ENCODE measurements at regions not wholly inside any gene's neighbourhood (a gene's known extent, or its start where the extent isn't known, plus 50 kb on each side); places are given as distances from the start of the nearest gene placed in this dataset.
"Not testable (repeated sequence)": the region's sequence is repeated elsewhere in the genome, so short reads cannot be mapped to it uniquely, and the experiment has no call there.

DNA sequence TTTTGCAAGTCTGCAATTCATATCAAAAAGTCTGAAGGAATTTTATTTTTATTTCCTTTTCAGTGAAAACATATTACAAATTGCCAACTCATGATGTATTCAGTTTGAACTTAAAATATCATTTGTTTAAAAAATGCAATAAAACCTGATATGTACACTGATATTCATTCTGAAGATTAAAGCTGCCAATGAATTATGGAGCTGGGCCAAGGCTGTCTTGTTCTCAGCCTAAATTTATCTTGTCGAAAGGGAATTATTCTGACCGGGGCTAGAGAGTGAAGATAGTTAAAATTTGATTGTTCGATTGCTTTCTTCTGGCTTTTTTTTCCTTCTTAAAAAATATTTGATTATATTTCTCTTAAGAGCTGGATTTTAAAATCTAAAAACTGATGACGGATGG is 54.0 kb upstream of the RBFOX1 start:
- no peak overlapping the region for H3K4me3 Mint-ChIP-seq
- H3K9me3 Mint-ChIP-seq (ENCODE audit: low read depth), result peaks cover 13% of the 10 kb centered on the region

DNA sequence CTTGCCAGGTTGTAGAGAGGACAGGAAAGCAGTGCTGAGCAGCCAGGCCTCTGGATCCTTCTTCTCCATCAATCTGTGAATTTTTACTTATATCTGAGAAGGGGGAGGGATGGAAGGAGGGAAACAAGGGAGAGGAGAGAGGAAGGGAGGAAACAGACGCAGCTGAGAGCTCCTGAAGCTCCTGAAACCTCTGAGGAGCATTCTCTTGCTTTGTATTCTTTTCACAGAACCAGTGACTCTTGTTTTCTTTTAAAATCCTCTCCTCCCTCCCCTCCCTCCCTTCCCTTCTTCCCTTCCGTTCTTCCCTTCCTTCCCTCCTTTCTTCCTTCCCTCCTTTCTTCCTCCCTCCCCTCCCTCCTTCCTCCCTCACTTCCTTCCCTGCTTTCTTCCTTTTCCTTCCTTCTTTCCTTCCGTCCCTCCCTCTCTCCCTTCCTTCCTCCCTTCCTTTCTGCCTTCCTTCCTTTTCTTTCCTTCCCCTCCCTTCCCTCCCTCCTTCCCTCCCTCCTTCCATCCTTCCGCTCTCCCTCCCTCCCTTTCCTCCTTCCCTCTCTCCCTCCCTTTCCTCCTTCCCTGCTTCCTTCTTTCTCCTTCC is 60.0 kb upstream of the RBFOX1 start:
- H3K4me1 Mint-ChIP-seq (ENCODE audit: low read depth), result no peaks in the 10 kb centered on the region
- peaks cover 9% of the 10 kb centered on the region for H3K9me3 Mint-ChIP-seq (ENCODE audit: low read depth)
- no peaks in the 10 kb centered on the region for H3K36me3 Mint-ChIP-seq
- H3K27me3 Mint-ChIP-seq, result no peaks in the 10 kb centered on the region
- no peak overlapping the region for H3K4me3 Mint-ChIP-seq
- H3K27ac Mint-ChIP-seq, result no peak overlapping the region

More for the DNA sequence above, 54.0 kb upstream of the RBFOX1 start:
- no peaks in the 10 kb centered on the region for H3K36me3 Mint-ChIP-seq
- no peaks in the 10 kb centered on the region for H3K4me1 Mint-ChIP-seq (ENCODE audit: low read depth)
- H3K27ac Mint-ChIP-seq, result no peak overlapping the region
- H3K27me3 Mint-ChIP-seq, result no peaks in the 10 kb centered on the region

DNA sequence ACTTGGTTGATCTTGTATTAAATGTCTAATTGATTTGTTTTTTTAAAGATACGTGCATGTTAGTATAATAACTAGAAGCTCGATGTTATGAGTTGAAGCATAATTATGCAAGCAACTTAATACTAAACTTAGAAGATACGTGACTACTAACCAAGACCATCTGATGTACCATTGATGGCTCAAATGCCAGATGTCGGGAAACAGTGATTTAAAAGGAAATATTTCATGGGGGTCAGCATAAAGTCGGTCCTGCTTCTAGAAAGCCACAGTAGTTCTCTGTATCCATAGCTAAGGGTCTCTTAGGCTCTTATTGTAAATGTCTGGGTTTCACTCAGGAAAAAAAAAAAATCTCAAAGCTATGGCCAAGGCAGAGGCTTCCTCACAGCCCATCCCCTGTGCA is 61.2 kb upstream of the RBFOX1 start:
- no peaks in the 10 kb centered on the region for H3K4me1 Mint-ChIP-seq (ENCODE audit: low read depth)
- peaks cover 6% of the 10 kb centered on the region for H3K9me3 Mint-ChIP-seq (ENCODE audit: low read depth)
- no peak overlapping the region for H3K27ac Mint-ChIP-seq
- no peaks in the 10 kb centered on the region for H3K27me3 Mint-ChIP-seq
- no peak overlapping the region for H3K4me3 Mint-ChIP-seq
- no peaks in the 10 kb centered on the region for H3K36me3 Mint-ChIP-seq

DNA sequence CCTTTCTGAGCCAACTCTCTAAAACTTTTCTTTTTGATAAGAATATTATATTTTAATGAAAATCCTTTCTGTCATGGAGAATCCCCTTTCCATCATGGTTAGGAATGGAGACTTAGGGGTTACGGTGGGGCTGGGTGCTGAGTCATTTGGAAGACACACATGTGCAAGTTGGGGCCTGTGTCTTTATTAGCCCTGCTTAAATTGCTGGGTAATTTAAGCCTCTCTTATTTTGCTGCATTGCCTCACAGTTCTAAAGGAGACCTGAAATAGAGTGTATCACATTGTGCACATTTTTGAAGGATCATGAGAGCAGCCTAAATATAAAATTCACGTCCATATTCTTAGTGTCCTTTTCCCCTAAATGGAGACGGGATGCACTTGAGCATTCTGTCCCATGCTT is 61.8 kb upstream of the RBFOX1 start:
- H3K27me3 Mint-ChIP-seq, result no peaks in the 10 kb centered on the region
- H3K4me1 Mint-ChIP-seq (ENCODE audit: low read depth), result no peaks in the 10 kb centered on the region
- peaks cover 10% of the 10 kb centered on the region for H3K9me3 Mint-ChIP-seq (ENCODE audit: low read depth)
- no peaks in the 10 kb centered on the region for H3K36me3 Mint-ChIP-seq
- no peak overlapping the region for H3K27ac Mint-ChIP-seq
- H3K4me3 Mint-ChIP-seq, result no peak overlapping the region

DNA sequence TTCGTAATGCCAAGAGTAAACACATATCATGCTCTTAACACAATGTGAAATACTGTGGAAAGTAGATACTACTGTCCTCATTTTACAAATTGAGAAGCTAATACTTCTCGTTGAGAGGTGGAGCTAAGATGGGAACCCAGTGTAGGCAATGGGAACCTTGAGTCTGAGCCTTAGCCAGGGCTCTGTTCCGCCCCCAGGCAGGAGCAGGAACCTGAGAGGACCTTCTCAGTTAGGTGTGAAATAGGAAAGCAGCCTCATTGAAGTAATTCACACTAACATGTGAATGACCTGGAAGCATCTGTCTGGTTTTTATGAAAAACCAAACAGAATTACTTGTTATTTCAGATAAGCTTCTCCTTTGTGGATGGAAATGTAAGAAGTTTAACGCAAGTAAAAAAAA is 62.6 kb upstream of the RBFOX1 start:
- Mint-ChIP-seq H3K9me3 (ENCODE audit: low read depth) (peaks cover 10% of the 10 kb centered on the region), H3K27me3 (peaks cover 1% of the 10 kb centered on the region), H3K27ac (no peak overlapping the region), H3K36me3 (no peaks in the 10 kb centered on the region), H3K4me1 (ENCODE audit: low read depth) (no peaks in the 10 kb centered on the region), H3K4me3 (no peak overlapping the region)

DNA sequence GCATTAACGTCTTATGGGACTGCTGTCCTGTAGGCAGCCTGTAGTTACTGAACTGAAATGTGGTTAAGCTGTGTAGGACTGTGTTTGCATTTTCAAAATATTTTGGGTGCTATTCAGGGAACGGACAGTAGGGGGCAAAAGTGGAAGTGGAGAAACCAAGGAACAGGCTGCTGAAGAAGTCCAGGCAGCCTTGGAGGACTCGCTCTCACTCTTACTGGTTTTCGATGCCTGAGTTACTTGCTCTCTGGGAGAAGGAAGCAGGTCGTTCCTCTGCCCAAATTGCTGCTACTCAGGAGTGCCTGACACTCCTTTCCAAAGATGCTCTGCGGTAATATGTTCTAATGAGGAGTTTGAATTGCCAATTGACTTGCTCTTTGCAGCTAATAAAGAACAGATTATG is 64.5 kb upstream of the RBFOX1 start:
- Mint-ChIP-seq H3K27me3 (peaks cover 1% of the 10 kb centered on the region), H3K27ac (no peak overlapping the region), H3K4me1 (ENCODE audit: low read depth) (no peaks in the 10 kb centered on the region), H3K36me3 (no peaks in the 10 kb centered on the region), H3K4me3 (no peak overlapping the region), H3K9me3 (ENCODE audit: low read depth) (peaks cover 10% of the 10 kb centered on the region)

DNA sequence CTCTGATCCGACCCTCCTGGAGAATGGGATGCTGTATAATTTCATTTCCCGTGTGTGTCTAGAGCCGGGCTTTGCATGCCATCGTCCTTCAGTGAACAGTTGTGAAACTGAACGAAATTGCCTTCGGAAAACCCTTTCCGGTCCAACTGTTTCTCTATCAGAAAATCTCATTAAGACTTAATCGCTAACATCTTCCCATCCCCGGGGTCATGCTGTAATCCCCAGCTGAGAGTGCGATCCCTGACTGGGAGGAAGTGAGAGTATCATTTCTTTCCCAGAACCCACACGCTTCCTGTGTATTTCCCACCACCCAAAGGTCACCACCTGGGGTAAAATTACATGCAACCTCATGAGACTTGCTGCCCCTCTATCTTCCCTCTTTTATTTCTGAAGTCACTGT is 75.6 kb upstream of the RBFOX1 start:
- Mint-ChIP-seq H3K36me3 (no peaks in the 10 kb centered on the region), H3K9me3 (ENCODE audit: low read depth) (peaks cover 8% of the 10 kb centered on the region), H3K27me3 (no peaks in the 10 kb centered on the region), H3K4me1 (ENCODE audit: low read depth) (no peaks in the 10 kb centered on the region), H3K27ac (no peak overlapping the region), H3K4me3 (no peak overlapping the region)

DNA sequence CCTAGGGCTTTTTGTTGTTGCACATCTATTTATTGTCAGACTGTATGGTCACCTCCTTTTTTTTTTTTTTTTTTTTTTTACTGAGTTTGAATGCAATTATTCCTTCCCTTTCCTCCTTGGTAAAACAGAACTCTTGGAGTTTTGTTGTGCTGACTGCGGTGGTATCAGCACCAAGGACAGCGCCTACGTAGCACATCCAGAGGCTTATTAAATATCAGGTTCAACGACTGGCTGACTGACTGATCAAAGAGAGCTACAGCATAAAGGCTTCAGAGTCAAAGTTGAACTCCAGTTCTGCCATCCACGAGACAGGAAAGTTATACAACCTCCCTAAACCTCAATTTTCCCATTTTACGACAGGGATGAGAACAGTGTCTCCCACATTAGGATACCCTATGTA is 86.1 kb upstream of the RBFOX1 start:
- Mint-ChIP-seq H3K27me3 (no peaks in the 10 kb centered on the region), H3K36me3 (no peaks in the 10 kb centered on the region), H3K27ac (no peak overlapping the region), H3K4me3 (no peak overlapping the region), H3K9me3 (ENCODE audit: low read depth) (no peaks in the 10 kb centered on the region), H3K4me1 (ENCODE audit: low read depth) (no peaks in the 10 kb centered on the region)

DNA sequence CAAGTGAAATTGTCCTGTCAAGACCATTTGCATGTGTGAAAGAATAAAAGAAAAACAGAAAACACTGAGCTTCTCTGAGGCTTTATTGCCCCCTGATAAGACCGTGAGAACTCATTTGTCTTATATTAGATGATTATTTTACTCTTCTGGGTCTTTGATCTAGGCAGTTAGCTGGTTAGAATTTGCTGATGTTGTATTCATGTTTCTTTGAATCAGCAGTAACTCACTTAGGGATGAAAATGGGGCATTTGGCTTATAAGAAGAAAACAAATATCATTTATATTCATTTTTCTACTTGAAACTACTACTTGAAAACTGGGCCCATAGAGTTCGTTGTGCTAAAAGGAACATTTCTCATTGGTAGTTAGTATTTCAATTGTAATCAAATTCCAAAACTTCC is 93.1 kb upstream of the RBFOX1 start:
- Mint-ChIP-seq H3K27ac (no peak overlapping the region), H3K27me3 (no peaks in the 10 kb centered on the region), H3K36me3 (no peaks in the 10 kb centered on the region), H3K9me3 (ENCODE audit: low read depth) (no peaks in the 10 kb centered on the region), H3K4me1 (ENCODE audit: low read depth) (no peaks in the 10 kb centered on the region), H3K4me3 (no peak overlapping the region)

DNA sequence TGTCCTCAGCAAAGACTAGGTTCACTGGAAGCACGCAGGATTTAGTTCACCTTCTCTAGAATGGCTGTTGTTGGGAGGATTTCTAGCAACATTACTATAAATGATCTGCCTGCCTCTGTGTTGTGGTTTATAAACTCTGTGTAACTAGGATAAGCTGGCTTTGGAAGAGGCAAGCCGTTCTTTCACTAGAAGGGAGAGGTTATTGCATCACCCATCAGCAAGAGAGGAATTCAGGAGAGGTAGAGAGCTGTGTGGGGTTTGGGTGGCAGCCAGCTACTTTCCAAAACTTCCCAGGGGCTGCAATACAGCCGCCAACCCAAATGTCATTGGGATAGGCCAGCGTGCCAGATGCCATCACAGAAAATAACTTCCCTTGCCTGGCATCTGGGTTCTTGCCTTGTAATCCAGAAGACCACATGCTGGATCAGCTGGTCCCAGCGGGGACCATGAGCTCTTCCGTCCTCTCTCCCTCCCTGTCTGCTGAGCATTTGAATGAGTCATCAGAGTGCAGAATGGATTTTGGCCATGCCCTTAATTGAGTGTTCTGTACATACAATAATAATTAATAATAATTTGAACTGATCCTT is 95.7 kb upstream of the RBFOX1 start:
- H3K9me3 Mint-ChIP-seq (ENCODE audit: low read depth), result no peaks in the 10 kb centered on the region
- H3K4me1 Mint-ChIP-seq (ENCODE audit: low read depth), result no peaks in the 10 kb centered on the region
- no peak overlapping the region for H3K27ac Mint-ChIP-seq
- no peaks in the 10 kb centered on the region for H3K27me3 Mint-ChIP-seq
- H3K36me3 Mint-ChIP-seq, result no peaks in the 10 kb centered on the region
- H3K4me3 Mint-ChIP-seq, result no peak overlapping the region

DNA sequence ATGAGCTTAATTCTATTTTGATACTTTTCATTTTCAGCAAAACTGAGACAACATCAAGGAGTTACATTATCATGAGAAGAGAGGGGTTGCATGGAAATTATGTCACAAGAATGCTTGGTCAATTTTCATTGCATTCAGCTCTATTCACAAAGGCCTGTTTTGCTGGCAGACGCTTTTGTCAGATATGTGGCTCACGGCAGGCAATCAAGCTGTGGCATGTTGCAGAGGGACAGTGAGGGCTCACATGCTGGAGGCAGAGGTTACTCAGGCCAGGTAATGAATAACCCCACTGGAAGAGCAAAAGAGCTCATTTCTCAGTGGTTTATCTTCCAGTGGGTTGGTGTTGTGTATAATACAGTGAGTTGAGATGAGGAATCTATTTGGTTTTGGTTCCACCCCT is 98.7 kb upstream of the RBFOX1 start:
- Mint-ChIP-seq H3K27me3 (no peaks in the 10 kb centered on the region), H3K36me3 (no peaks in the 10 kb centered on the region), H3K9me3 (ENCODE audit: low read depth) (peaks cover 9% of the 10 kb centered on the region), H3K4me3 (no peak overlapping the region), H3K27ac (no peak overlapping the region), H3K4me1 (ENCODE audit: low read depth) (no peaks in the 10 kb centered on the region)

DNA sequence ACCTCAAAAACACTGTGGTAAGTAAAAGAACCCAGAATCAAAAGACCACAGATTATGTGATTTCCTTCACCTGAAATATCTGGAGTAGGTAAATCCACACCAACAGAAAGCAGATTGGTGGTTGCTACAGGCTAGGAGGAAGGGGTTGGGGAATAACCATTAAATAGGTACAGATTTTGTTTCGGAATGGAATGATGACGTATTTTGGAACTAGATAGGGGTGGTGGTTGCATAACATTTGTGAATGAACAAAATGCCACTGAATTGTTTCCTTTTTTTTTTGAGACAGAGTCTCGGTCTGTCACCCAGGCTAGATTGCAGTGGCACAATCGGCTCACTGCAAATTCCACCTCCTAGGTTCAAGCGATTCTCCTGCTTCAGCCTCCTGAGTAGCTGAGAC is 100.9 kb upstream of the RBFOX1 start:
- H3K4me1 Mint-ChIP-seq (ENCODE audit: low read depth), result no peaks in the 10 kb centered on the region
- no peaks in the 10 kb centered on the region for H3K36me3 Mint-ChIP-seq
- no peak overlapping the region for H3K4me3 Mint-ChIP-seq
- H3K27me3 Mint-ChIP-seq, result no peaks in the 10 kb centered on the region
- H3K27ac Mint-ChIP-seq, result no peak overlapping the region
- H3K9me3 Mint-ChIP-seq (ENCODE audit: low read depth), result peaks cover 16% of the 10 kb centered on the region

DNA sequence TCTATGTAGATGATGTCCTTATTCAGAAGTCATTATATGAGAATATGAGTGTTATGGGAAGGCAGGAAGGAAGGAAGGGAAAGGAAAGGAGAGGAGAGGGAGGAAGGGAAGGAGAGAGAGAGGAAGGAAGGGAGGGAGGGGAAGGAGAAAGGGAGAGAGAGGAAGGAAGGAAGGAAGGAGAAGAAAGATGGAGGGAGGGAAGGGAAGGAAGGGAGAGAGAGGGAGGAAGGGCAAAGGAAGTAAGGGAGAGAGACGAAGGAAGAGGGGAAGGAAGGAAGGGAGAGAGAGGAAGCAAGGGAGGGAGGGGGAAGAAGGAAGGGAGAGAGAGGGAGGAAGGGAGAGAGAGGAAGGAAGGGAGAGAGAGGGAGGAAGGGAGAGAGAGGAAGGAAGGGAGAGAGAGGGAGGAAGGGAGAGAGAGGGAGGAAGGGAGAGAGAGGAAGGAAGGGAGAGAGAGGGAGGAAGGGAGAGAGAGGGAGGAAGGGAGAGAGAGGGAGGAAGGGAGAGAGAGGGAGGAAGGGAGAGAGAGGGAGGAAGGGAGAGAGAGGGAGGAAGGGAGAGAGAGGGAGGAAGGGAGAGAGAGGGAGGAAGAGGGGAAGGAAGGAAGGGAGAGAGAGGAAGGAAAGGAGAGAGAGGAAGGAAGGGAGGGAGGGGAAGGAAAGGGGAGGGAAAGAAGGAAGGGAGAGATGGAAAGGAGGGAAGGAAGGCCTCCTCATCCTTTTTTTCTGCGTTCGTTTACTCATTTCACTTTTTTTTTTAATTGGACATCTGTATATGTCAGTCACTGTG is 103.0 kb upstream of the RBFOX1 start:
- not testable (repeated sequence) for H3K27me3 Mint-ChIP-seq, H3K4me3 Mint-ChIP-seq
- peaks cover 23% of the 10 kb centered on the region for H3K9me3 Mint-ChIP-seq (ENCODE audit: low read depth)

DNA sequence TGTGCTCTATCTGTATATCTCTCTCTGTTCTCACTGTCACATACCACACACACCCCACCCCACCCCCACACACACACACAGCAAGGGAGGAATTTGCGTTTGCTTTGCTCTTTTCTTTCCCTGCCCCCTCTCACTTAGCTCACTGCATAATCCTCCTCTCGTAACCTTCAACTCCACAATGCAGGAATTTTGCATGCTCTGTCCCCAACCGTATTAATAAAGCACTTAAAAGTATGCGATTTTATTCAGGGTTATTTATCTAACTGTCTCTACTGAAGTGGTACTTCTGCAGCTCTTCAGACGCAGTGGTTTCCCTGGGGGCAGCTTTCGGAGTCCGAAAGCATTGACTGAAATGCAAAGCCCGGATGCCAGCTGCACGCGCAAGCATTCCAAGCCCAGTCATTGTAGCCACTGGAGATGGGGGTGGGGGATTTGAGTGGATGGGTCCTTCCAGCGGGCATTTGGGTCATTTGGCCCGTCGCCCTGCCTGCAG is 105.4 kb upstream of the RBFOX1 start:
- Mint-ChIP-seq H3K27me3 (no peaks in the 10 kb centered on the region), H3K9me3 (ENCODE audit: low read depth) (peaks cover 23% of the 10 kb centered on the region), H3K27ac (no peak overlapping the region), H3K4me1 (ENCODE audit: low read depth) (no peaks in the 10 kb centered on the region), H3K4me3 (no peak overlapping the region), H3K36me3 (no peaks in the 10 kb centered on the region)

More for the DNA sequence above, 103.0 kb upstream of the RBFOX1 start:
- H3K4me1 Mint-ChIP-seq (ENCODE audit: low read depth); H3K27ac Mint-ChIP-seq; H3K36me3 Mint-ChIP-seq: not testable (repeated sequence)

DNA sequence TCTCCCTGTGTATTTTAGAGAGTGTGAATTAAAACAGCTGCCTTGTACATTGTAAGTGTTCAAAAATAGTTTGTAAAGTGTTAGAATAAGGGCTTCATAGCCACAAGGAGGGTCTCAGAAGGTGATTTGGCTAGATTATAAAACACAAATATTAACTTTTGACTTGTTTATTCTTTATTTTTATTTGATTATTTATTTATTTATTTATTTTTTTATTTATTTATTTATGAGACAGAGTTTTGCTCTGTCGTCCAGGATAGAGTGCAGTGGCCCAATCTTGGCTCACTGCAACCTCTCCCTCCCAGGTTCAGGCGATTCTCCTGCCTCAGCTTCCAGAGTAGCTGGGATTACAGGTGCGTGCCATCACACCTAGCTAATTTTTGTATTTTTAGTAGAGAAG is 111.5 kb upstream of the RBFOX1 start:
- Mint-ChIP-seq H3K36me3 (no peaks in the 10 kb centered on the region), H3K27ac (no peak overlapping the region), H3K9me3 (ENCODE audit: low read depth) (peaks cover 9% of the 10 kb centered on the region), H3K4me1 (ENCODE audit: low read depth) (no peaks in the 10 kb centered on the region), H3K27me3 (no peaks in the 10 kb centered on the region), H3K4me3 (no peak overlapping the region)
